D721Med (cell line): ENCODE measurements at regions not wholly inside any gene's neighbourhood (a gene's known extent, or its start where the extent isn't known, plus 50 kb on each side); places are given as distances from the start of the nearest gene placed in this dataset.

ENCODE experiments used
- DNase-seq: peaks from one replicate; pipeline ENCODE4 v3.0.0; 2011; ENCODE audit warnings: low spot score; ENCODE audit not compliant: insufficient read length
- FAIRE-seq: peaks from 2 replicates; lab custom pipeline; 2011; peaks lifted over from hg19 to GRCh38; lab: Jason Lieb, UNC
- CTCF ChIP-seq: IDR thresholded peaks from 2 replicates; pipeline ENCODE4 v1.5.1; 2012; ENCODE audit warnings: mild to moderate bottlenecking, control low read depth; ENCODE audit not compliant: insufficient read depth; ENCODE audit errors: missing control alignments

- DNase-seq (no peak), FAIRE-seq (no peak)
- no peak for TF ChIP-seq CTCF
These were observed 270.4 kb downstream of the ZBBX start for GRCh38 chr3:167109746-167110145.

GRCh38 chr3:167106456-167106855 lies 273.6 kb downstream of the ZBBX start:
- DNase-seq = no peak
- FAIRE-seq = no peak
- no peak for TF ChIP-seq CTCF

GRCh38 chr3:167102071-167102470 lies 278.0 kb downstream of the ZBBX start:
- peak; percentile 33 for TF ChIP-seq CTCF
- FAIRE-seq = no peak
- DNase-seq = no peak

- DNase-seq = no peak
- FAIRE-seq = no peak
- TF ChIP-seq CTCF = no peak
These were observed 279.4 kb downstream of the ZBBX start for GRCh38 chr3:167100651-167101050.

GRCh38 chr3:167100200-167100599 lies 279.9 kb downstream of the ZBBX start:
- no peak for TF ChIP-seq CTCF
- FAIRE-seq = no peak
- DNase-seq = no peak

GRCh38 chr3:167095976-167096375 lies 284.1 kb downstream of the ZBBX start:
- FAIRE-seq = no peak
- no peak for DNase-seq
- no peak for TF ChIP-seq CTCF

GRCh38 chr3:167094632-167095031 lies 285.5 kb downstream of the ZBBX start:
- DNase-seq (no peak), FAIRE-seq (no peak)
- TF ChIP-seq CTCF = no peak
